ENCODE measurements at regions not wholly inside any gene's neighbourhood (a gene's known extent, or its start where the extent isn't known, plus 50 kb on each side); places are given as distances from the start of the nearest gene placed in this dataset.

DNA sequence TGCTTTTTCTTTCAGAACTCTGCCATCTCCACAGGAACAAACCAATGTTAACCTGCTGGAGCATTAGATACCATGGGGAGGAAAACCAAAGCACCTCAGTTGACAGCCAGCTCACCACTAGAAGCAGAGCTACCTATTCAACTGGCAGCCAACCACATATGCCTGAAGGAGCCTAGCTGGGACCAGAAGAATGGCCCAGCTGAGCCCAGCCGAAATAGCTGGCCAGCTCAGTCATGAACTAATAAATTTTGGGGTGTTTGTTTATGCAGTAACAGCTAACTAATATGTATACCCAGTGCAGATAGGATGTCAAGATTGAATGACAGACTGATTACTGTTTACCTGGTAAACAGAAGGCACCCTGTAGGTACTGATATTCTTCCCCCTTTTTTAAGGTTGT is 1117.5 kb downstream of the TBL1XR1 start:
- TF ChIP-seq, protein P1, sequence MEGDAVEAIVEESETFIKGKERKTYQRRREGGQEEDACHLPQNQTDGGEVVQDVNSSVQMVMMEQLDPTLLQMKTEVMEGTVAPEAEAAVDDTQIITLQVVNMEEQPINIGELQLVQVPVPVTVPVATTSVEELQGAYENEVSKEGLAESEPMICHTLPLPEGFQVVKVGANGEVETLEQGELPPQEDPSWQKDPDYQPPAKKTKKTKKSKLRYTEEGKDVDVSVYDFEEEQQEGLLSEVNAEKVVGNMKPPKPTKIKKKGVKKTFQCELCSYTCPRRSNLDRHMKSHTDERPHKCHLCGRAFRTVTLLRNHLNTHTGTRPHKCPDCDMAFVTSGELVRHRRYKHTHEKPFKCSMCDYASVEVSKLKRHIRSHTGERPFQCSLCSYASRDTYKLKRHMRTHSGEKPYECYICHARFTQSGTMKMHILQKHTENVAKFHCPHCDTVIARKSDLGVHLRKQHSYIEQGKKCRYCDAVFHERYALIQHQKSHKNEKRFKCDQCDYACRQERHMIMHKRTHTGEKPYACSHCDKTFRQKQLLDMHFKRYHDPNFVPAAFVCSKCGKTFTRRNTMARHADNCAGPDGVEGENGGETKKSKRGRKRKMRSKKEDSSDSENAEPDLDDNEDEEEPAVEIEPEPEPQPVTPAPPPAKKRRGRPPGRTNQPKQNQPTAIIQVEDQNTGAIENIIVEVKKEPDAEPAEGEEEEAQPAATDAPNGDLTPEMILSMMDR (conservative IDR thresholded peaks at IDR 0.05): no peak
- no peak for TF ChIP-seq EZH2 (IDR thresholded peaks at IDR 0.05; ENCODE audit: low read depth)

Measured in PC-9 (cell line).